GM21367 (cell line): ENCODE measurements at regions not wholly inside any gene's neighbourhood (a gene's known extent, or its start where the extent isn't known, plus 50 kb on each side); places are given as distances from the start of the nearest gene placed in this dataset.
"Not testable (repeated sequence)": the region's sequence is repeated elsewhere in the genome, so short reads cannot be mapped to it uniquely, and the experiment has no call there.

ENCODE experiments used
- ATAC-seq: cut with Tn5 transposase; IDR thresholded peaks from one replicate; pipeline ENCODE4 v1.9.1; 2021; ENCODE audit not compliant: unreplicated experiment

- no peak for ATAC-seq
These were observed 50.8 kb upstream of the PTHLH start for GRCh38 chr12:28023156-28023887.

- no peak for ATAC-seq
These were observed 51.9 kb upstream of the PTHLH start for GRCh38 chr12:28024231-28024995.

- no peak for ATAC-seq
These were observed 53.4 kb upstream of the PTHLH start for GRCh38 chr12:28025821-28026505.

- no peak for ATAC-seq
These were observed 54.2 kb upstream of the PTHLH start for GRCh38 chr12:28026701-28027100.

GRCh38 chr12:28027328-28027727 lies 54.8 kb upstream of the PTHLH start:
- no peak for ATAC-seq

GRCh38 chr12:28027947-28028724 lies 55.6 kb upstream of the PTHLH start:
- no peak for ATAC-seq

GRCh38 chr12:28032811-28033537 lies 60.4 kb upstream of the PTHLH start:
- ATAC-seq: no peak

GRCh38 chr12:28033538-28033915 lies 61.0 kb upstream of the PTHLH start:
- ATAC-seq: no peak

GRCh38 chr12:28034271-28034670 lies 61.7 kb upstream of the PTHLH start:
- no peak for ATAC-seq

GRCh38 chr12:28035500-28035899 lies 63.0 kb upstream of the PTHLH start:
- no peak for ATAC-seq

GRCh38 chr12:28036940-28037339 lies 64.4 kb upstream of the PTHLH start:
- ATAC-seq: no peak

- no peak for ATAC-seq
These were observed 67.7 kb upstream of the PTHLH start for GRCh38 chr12:28040246-28040645.

- ATAC-seq: not testable (repeated sequence)
These were observed 74.1 kb upstream of the PTHLH start for GRCh38 chr12:28046600-28046999.

- no peak for ATAC-seq
These were observed 78.1 kb upstream of the PTHLH start for GRCh38 chr12:28050606-28051005.

- ATAC-seq: no peak
These were observed 79.2 kb upstream of the PTHLH start for GRCh38 chr12:28051516-28052354.

- ATAC-seq: no peak
These were observed 81.0 kb upstream of the PTHLH start for GRCh38 chr12:28053564-28053963.

GRCh38 chr12:28054583-28054982 lies 82.0 kb upstream of the PTHLH start:
- no peak for ATAC-seq

GRCh38 chr12:28057856-28058615 lies 85.5 kb upstream of the PTHLH start:
- ATAC-seq: no peak

GRCh38 chr12:28059220-28059619 lies 86.7 kb upstream of the PTHLH start:
- ATAC-seq: no peak
